ENCODE measurements at regions not wholly inside any gene's neighbourhood (a gene's known extent, or its start where the extent isn't known, plus 50 kb on each side); places are given as distances from the start of the nearest gene placed in this dataset.

DNA sequence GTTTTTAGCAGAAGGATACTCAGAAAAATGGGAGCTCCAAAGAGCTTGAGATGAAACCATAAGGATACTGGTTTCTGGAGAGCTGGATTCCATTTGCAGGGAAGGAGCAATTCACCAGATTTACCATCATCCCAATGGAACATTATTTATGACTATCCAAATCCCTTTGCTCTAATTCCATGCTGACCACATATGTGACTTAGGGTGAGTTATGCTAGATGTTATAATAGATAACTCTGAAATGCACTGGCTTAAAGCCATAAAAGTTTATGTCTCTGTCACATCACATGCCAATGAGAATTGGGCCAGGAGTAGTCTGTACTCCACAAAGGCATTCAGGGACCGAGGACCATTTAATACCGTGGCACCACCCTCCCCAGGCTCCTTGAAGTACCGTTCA lies 185.2 kb downstream of the SKIDA1 start:
- Histone ChIP-seq H2AFZ (ENCODE audit: low read depth, low read length) (no peak overlapping the region), H3F3A (ENCODE audit: insufficient read depth, low read length, poor library complexity, severe bottlenecking) (no peaks in the 10 kb centered on the region), H3K9ac (ENCODE audit: low read length) (no peak overlapping the region), H3K79me2 (replicated peaks; ENCODE audit: insufficient read depth, low read length) (no peaks in the 10 kb centered on the region), H3K36me3 (ENCODE audit: insufficient read depth, low read length) (no peaks in the 10 kb centered on the region), H3K9me3 (ENCODE audit: low read length) (no peaks in the 10 kb centered on the region), H3K4me3 (ENCODE audit: low read length) (no peak overlapping the region), H3K9me2 (ENCODE audit: insufficient read depth, low read length) (no peaks in the 10 kb centered on the region), H3K27me3 (ENCODE audit: insufficient read depth, low read depth, low read length) (no peaks in the 10 kb centered on the region), H3K27ac (ENCODE audit: low read length) (no peak overlapping the region), H4K20me1 (ENCODE audit: insufficient read depth) (no peaks in the 10 kb centered on the region), H3K4me2 (ENCODE audit: low read length) (no peak overlapping the region)
- TF ChIP-seq RAD21 (conservative IDR thresholded peaks at IDR 0.05) (no peak), TAF1 (IDR thresholded peaks at IDR 0.05; ENCODE audit: low read depth) (no peak), EP300 (conservative IDR thresholded peaks at IDR 0.05; ENCODE audit: poor library complexity, severe bottlenecking) (no peak), MXI1 (conservative IDR thresholded peaks at IDR 0.05; ENCODE audit: poor library complexity, severe bottlenecking) (no peak), EZH2 (IDR thresholded peaks at IDR 0.05; ENCODE audit: borderline replicate concordance, insufficient read depth, low read length, poor library complexity, severe bottlenecking) (no peak), SMC3 (conservative IDR thresholded peaks at IDR 0.05; ENCODE audit: poor library complexity) (no peak), POLR2AphosphoS5 (IDR thresholded peaks at IDR 0.05) (no peak)
- TF ChIP-seq, protein P1, sequence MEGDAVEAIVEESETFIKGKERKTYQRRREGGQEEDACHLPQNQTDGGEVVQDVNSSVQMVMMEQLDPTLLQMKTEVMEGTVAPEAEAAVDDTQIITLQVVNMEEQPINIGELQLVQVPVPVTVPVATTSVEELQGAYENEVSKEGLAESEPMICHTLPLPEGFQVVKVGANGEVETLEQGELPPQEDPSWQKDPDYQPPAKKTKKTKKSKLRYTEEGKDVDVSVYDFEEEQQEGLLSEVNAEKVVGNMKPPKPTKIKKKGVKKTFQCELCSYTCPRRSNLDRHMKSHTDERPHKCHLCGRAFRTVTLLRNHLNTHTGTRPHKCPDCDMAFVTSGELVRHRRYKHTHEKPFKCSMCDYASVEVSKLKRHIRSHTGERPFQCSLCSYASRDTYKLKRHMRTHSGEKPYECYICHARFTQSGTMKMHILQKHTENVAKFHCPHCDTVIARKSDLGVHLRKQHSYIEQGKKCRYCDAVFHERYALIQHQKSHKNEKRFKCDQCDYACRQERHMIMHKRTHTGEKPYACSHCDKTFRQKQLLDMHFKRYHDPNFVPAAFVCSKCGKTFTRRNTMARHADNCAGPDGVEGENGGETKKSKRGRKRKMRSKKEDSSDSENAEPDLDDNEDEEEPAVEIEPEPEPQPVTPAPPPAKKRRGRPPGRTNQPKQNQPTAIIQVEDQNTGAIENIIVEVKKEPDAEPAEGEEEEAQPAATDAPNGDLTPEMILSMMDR (IDR thresholded peaks at IDR 0.05; ENCODE audit: poor library complexity, severe bottlenecking): no peak
- TF ChIP-seq, protein P2, sequence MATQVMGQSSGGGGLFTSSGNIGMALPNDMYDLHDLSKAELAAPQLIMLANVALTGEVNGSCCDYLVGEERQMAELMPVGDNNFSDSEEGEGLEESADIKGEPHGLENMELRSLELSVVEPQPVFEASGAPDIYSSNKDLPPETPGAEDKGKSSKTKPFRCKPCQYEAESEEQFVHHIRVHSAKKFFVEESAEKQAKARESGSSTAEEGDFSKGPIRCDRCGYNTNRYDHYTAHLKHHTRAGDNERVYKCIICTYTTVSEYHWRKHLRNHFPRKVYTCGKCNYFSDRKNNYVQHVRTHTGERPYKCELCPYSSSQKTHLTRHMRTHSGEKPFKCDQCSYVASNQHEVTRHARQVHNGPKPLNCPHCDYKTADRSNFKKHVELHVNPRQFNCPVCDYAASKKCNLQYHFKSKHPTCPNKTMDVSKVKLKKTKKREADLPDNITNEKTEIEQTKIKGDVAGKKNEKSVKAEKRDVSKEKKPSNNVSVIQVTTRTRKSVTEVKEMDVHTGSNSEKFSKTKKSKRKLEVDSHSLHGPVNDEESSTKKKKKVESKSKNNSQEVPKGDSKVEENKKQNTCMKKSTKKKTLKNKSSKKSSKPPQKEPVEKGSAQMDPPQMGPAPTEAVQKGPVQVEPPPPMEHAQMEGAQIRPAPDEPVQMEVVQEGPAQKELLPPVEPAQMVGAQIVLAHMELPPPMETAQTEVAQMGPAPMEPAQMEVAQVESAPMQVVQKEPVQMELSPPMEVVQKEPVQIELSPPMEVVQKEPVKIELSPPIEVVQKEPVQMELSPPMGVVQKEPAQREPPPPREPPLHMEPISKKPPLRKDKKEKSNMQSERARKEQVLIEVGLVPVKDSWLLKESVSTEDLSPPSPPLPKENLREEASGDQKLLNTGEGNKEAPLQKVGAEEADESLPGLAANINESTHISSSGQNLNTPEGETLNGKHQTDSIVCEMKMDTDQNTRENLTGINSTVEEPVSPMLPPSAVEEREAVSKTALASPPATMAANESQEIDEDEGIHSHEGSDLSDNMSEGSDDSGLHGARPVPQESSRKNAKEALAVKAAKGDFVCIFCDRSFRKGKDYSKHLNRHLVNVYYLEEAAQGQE (IDR thresholded peaks at IDR 0.05; ENCODE audit: borderline replicate concordance): no peak

- no peaks in the 10 kb centered on the region for H3K36me3 ChIP-seq (ENCODE audit: insufficient read depth, low read length)
- no peak overlapping the region for H3K4me3 ChIP-seq (ENCODE audit: low read length)
- H3F3A ChIP-seq (ENCODE audit: insufficient read depth, low read length, poor library complexity, severe bottlenecking): no peaks in the 10 kb centered on the region
- H3K4me2 ChIP-seq (ENCODE audit: low read length): no peak overlapping the region
- no peak overlapping the region for H2AFZ ChIP-seq (ENCODE audit: low read depth, low read length)
- H3K9me2 ChIP-seq (ENCODE audit: insufficient read depth, low read length): no peaks in the 10 kb centered on the region
- no peaks in the 10 kb centered on the region for H4K20me1 ChIP-seq (ENCODE audit: insufficient read depth)
- H3K27me3 ChIP-seq (ENCODE audit: insufficient read depth, low read depth, low read length): no peaks in the 10 kb centered on the region
- H3K9ac ChIP-seq (ENCODE audit: low read length): no peak overlapping the region
- no peaks in the 10 kb centered on the region for H3K9me3 ChIP-seq (ENCODE audit: low read length)
- no peaks in the 10 kb centered on the region for H3K79me2 ChIP-seq (replicated peaks; ENCODE audit: insufficient read depth, low read length)
- TF ChIP-seq EZH2 (IDR thresholded peaks at IDR 0.05; ENCODE audit: borderline replicate concordance, insufficient read depth, low read length, poor library complexity, severe bottlenecking) (no peak), MXI1 (conservative IDR thresholded peaks at IDR 0.05; ENCODE audit: poor library complexity, severe bottlenecking) (no peak), POLR2AphosphoS5 (IDR thresholded peaks at IDR 0.05) (no peak), TAF1 (IDR thresholded peaks at IDR 0.05; ENCODE audit: low read depth) (no peak), SMC3 (conservative IDR thresholded peaks at IDR 0.05; ENCODE audit: poor library complexity) (no peak), RAD21 (conservative IDR thresholded peaks at IDR 0.05) (no peak), EP300 (conservative IDR thresholded peaks at IDR 0.05; ENCODE audit: poor library complexity, severe bottlenecking) (no peak)
- TF ChIP-seq, protein P1 (IDR thresholded peaks at IDR 0.05; ENCODE audit: poor library complexity, severe bottlenecking): no peak
- TF ChIP-seq, protein P2 (IDR thresholded peaks at IDR 0.05; ENCODE audit: borderline replicate concordance): no peak
- no peak overlapping the region for H3K27ac ChIP-seq (ENCODE audit: low read length)
These were observed 188.2 kb downstream of the SKIDA1 start for GRCh38 chr10:21337171-21337792.
